DMS 273 (cell line): ENCODE measurements at regions not wholly inside any gene's neighbourhood (a gene's known extent, or its start where the extent isn't known, plus 50 kb on each side); places are given as distances from the start of the nearest gene placed in this dataset.
A peak's percentile ranks its signal among the peaks of the same experiment; 100 is the strongest.
"Not testable (repeated sequence)": the region's sequence is repeated elsewhere in the genome, so short reads cannot be mapped to it uniquely, and the experiment has no call there.

Experiments used
- DNase-seq: peaks from one replicate; lab custom pipeline; 2025; ENCODE audit not compliant: unreplicated experiment; lab: John Stamatoyannopoulos, UW

- no peak for DNase-seq
Observed at GRCh38 chr6:153437193-153437592, 306.1 kb upstream of the RGS17 start.

GRCh38 chr6:153436351-153436750 is 305.3 kb upstream of the RGS17 start:
- no peak for DNase-seq

DNA sequence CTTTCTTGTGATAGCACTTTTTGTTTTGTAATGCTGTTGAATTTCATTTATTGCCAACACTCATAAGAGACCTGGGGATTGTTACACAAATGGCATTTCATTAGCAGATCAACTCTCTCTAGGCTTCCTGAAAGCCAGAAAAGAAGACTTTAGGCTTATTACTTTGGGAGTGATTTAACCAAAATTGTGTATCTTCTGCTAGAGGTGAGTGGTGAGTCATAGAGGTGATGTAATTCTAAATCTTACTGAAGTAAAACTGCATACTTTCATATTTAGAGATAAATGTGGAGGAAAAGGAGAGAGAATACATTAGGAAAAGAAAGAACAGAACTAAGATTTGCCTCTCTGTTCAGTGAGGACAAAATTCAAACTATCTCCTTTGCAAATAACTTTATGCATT is 304.7 kb upstream of the RGS17 start:
- no peak for DNase-seq

DNA sequence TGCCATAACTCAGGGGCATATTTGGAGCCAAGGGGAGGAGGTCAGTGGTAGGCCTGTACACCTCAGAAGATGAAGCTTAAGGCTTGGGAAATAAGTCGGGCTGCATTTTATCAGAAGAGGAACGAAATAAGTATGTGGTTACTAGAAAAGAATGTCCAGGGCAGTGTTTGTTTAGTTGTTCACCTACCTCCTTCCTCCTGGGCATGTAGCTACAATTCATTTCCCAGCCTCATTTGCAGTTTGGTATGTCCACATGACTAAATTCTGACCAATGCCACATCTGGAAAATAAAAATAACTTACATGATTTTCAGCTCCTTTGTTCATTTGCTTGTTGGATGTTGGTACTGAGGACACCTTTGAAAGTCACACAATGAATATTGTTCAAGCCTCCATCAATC is 294.5 kb upstream of the RGS17 start:
- DNase-seq: no peak

DNA sequence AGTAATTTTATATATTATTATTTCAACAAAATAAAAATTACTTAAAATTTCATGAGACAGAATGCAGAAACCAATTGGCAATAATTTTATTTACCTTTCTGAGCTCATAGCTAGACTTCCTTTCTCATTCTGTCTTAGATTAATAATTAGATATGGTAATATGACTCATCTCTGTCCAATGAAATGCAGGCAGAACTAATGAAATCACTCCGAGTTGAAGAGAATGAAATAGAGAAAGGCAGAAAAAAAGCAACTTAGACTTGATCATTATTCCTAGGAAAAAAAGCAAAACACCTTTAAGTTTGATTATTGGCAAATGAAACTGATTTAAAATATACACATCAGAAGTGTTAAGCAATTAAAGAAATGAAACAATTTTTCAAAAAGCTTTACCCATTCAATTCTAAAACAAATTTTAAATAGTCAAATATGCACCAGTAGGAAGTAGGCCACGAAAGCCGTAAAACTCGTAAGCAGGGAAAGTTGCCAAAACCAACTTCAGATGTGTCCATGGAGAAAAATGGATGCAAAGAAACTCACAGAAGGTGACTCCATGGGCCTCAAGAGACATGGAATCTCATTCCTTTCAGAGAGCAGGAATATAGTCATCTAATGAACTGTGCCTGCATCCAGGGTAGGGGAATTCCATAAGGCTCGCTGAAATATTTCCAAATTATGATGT is 293.8 kb upstream of the RGS17 start:
- DNase-seq: no peak

- DNase-seq: no peak
Observed at GRCh38 chr6:153412519-153412918, 281.4 kb upstream of the RGS17 start.

DNA sequence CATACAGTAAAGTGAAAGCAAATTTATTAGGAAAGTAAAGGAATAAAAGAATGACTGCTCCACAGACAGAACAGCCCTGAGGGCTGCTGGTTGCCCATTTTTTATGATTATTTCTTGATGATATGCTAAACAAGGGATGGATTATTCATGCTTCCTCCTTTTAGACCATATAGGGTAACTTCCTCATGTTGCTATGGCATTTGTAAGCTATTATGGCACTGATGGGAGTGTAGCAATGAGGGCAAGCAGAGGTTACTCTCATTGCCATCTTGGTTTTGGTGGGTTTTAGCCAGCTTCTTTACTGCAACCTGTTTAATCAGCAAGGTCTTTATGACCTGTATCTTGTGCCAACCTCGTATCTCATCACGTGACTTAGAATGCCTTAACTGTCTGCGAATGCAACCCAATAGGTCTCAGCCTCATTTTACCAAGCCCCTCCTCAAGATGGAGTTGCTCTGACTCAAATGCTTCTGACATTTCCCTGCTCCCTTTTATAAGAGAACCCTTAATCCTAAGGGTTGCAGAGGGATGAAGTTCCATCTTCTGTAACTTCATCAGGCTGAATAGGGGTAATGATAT is 280.1 kb upstream of the RGS17 start:
- DNase-seq: no peak

DNA sequence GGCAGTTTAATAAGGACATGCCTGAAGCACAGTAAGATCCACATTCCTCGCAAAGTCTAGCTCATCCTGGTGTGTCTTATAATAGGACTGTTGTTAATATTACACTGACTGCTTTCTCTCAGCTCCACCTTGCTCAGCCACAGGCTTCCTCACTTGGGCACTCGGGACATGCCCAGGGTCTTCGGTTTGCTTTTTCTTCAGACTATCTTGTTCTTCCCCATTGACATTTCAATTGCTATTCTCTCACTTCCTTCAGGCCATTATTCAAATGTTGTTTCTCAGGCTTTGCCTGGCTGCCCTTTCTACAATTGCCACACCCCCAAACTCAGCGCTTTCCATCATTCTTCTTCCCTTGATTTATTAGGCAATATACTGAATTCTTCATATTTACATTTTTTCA is 274.8 kb upstream of the RGS17 start:
- no peak for DNase-seq

- no peak for DNase-seq
Observed at GRCh38 chr6:153401751-153402150, 270.7 kb upstream of the RGS17 start.

- no peak for DNase-seq
Observed at GRCh38 chr6:153392156-153392555, 261.1 kb upstream of the RGS17 start.

GRCh38 chr6:153373869-153374268 is 242.8 kb upstream of the RGS17 start:
- DNase-seq: no peak

- DNase-seq: no peak
Observed at GRCh38 chr6:153368131-153368530, 237.0 kb upstream of the RGS17 start.

DNA sequence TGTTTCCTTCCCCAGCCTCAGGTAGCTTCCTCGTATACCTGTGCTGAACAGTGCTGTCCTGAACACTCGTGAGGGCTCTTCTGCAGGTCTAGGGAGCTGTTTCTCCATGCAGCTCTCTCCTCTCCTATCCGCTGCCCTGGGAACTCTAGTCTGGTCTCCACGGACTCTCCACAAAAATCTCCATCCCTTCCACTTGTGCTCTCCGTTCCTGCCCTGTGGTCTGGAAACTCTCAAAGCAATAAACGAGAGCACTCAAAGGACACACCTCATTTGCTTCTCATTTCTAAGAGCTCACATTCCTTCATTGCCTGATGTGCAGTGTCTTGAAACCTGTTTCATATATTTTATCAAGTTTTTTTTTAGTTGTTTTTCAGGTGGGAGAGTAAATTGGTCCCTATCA is 235.9 kb upstream of the RGS17 start:
- DNase-seq: no peak

DNA sequence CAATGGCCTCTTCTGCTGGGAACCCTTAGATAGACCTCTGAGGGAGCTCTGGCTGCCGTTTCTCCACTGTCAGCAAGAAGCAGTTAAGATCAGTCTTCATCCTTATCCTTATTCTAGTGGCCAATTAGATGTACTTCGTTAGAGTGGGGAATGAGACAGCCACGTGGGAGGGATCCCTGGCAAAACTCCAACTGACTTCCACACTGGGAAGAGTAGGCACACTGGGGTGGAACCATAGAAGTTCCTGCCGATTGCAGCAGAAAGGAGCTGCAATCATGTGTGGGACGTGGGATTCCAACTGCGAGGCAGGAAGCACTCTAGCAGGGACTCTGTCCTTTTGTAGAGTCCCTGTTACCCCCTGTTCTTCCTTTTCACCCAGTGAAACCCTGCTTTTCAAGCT is 226.3 kb upstream of the RGS17 start:
- no peak for DNase-seq

DNA sequence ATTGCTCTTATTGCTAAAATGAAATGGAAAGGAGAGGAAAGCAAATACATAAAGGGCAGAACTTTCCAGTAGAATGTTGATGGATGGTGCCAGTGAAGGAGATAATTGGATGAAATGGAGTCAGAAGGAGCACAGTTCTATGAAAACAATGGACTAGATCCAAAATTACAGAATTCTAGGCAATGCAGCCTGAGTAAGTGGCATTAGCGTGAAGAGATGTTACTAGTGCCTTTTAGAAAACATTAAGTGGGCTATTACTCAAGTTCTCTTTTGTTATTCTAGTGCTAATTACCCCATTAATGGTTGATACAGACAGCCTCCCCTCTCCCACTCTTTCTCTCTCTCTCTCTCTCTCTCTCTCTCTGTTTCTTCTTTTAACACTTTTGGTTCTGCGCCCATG is 209.5 kb upstream of the RGS17 start:
- DNase-seq: no peak

GRCh38 chr6:153334121-153334520 is 203.0 kb upstream of the RGS17 start:
- DNase-seq: no peak

DNA sequence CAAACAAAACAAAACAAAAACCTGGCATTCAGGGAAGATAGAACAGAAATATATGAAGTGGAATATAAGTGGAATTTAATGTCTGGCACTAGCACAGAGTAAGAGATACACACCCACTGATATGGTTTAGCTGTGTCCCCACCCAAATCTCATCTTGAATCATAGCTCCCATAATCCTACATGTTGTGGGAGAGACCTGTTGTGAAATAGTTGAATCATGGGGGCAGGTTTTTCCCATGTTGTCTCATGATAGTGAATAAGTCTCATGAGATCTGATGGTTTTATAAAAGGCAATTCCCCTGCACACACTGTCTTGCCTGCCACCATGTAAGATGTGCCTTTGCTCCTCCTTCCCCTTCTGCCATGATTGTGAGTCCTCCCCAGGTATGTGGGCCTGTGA is 200.1 kb upstream of the RGS17 start:
- DNase-seq: not testable (repeated sequence)

GRCh38 chr6:153328194-153328593 is 197.1 kb upstream of the RGS17 start:
- no peak for DNase-seq

DNA sequence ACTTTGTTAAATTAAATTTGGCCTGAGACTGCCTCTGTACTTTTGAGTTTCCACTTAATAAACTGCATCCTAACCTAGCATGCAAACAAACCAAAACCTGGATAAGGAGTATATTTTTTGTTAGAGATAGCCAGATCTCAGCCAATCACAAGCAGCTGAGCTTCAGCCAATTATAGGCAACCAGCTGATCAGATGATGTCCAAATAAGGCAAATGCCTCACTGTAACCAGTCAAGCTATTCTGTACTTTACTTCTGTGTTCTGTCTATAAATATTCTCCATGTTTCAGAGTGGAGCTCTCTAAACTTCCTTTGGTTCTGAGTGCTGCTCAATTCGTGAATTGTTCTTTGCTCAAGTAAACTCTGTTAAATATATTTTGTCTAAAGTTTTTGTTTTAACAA is 194.6 kb upstream of the RGS17 start:
- no peak for DNase-seq

DNA sequence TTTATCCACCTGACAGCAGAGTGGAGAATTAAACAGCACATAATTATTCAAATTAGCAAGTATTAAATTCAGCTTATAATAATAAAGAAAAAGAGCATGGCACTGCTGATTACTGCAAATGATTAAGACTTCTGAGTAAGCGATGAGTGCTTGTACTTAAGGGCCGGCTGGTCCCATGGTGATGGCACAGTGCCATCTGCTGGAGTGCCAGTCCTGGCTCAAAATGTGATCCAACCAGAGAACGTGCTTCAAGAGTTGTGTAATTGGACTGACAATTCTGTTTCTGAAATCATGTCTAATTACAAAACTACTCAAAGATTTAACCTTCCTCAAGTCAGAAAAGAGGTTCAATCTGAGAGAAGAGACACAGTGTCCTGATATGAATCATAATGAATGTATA is 181.6 kb upstream of the RGS17 start:
- DNase-seq: peak; percentile 49

DNA sequence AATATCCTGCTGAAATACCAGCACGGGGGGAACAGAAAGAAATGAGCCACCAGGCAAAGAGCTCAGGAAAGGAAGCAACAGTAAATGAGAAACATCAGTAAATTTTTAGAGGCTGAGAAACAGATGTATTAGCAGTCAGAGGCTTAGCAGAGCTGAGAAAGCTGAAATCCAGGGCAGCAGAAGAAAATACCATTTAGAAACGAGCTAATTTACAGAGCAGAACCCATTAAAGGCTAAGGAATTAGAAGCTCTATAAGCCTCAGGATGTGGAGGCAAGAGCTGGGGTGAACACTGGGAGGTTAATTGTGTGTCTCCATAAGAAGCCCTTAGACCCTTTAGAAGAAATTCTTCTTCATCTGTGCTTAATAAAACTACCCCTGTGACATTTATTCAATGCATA is 178.6 kb upstream of the RGS17 start:
- DNase-seq: no peak

- DNase-seq: no peak
Observed at GRCh38 chr6:153302133-153302532, 171.1 kb upstream of the RGS17 start.

GRCh38 chr6:153301602-153302001 is 170.5 kb upstream of the RGS17 start:
- no peak for DNase-seq
